GM21529 (cell line): ENCODE measurements at regions not wholly inside any gene's neighbourhood (a gene's known extent, or its start where the extent isn't known, plus 50 kb on each side); places are given as distances from the start of the nearest gene placed in this dataset.

Source experiments
- ATAC-seq: cut with Tn5 transposase; IDR thresholded peaks from one replicate; pipeline ENCODE4 v1.9.1; 2021; ENCODE audit not compliant: unreplicated experiment

DNA sequence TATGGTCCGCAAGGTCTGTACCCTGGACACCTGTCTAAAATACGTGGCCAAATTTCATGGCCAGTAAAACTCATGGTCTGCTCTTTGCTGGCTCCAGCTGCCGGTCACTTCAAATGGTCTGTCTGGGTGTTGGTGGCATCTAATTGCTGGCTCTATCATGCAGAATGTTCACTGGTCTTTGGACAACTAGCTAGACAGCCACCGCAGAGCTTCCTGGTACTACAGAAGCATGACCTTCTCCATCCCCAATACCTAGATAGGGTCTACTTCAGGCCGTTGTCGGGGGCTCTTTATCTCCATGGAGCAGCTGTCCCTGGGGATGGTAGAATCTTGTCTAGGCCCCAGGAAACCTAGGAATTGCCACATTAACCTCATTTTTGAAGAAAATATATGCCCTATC lies 88.4 kb upstream of the RMDN2 start:
- ATAC-seq: no peak

DNA sequence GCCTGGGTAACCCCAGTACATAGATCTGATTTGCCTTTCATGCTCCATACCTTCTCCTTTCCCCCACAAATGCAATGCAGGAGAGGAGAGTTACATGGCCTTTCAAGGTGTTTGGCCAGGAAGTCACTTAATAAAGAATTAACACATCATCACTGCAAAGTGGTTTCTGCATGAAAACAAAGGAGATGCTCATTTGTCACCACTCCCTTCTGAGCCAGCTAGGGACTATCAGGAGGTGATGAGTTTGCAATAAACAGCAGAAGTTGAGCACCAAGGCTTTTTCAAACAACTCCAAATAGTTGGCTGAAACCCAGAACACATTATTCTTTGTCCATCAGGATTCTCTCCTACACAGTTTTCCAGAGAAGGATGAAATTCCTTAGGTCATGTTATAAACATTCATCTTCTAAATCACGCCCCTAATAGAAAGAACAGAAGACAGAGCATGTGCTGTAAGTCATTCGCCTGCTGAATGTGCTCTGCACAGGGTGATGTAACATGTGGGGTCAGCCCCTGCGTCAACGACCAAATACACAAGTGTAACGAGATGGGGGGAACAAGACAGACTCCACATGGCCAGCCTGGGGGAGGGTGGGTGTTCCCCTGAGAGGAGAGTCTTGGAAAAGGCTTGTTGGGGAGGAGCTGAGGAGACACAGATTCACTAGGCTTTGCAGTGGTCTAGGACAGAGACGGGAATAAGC lies 87.3 kb upstream of the RMDN2 start:
- ATAC-seq: no peak

DNA sequence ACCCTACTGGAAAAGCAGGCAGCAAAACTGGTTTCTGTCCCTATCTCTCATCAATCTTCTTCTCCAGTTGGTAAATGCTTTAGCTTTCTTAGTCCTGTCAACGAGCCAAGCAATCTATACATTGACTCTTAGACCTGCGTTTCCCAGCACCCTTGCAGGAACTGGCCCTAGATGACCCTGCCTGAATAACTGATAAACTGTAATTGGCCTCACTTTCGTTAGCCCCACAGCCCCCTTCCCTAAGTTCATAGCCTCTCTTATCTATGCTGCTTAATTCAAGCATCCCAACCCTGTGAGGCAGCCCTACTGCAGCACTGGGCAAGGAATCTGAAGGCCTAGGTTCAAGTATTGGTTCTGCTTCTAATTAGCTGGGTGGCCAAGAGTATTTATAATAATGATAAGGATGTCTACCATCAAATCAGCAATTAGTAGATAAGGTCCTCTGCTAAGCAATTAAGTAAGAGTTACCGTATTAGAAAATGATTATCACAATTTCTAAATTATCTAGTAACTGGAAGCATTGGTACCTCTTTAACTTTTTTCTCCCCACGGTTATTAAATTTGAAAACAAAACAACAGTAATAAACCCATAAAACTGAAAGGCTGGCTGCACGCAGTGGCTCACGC lies 86.4 kb upstream of the RMDN2 start:
- ATAC-seq: no peak

DNA sequence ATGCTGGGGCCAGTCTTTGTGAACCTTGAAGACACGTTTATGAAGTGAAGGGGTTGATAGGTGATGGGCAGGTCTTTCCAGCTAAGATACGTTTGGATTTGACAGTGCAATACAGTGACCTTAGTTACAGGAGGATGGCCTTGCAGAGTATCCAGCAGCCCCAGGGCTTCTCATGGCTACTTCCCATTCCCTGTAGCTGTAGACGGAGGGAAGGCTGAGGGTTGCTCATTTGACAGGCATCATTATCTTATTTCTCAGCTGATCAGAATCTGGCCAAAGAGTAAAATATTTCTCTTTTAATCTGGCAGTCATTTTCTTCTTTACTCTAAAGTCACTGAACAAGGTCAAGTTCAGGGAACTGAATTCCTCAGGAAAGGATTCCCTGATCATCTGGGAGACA lies 85.1 kb upstream of the RMDN2 start:
- no peak for ATAC-seq

DNA sequence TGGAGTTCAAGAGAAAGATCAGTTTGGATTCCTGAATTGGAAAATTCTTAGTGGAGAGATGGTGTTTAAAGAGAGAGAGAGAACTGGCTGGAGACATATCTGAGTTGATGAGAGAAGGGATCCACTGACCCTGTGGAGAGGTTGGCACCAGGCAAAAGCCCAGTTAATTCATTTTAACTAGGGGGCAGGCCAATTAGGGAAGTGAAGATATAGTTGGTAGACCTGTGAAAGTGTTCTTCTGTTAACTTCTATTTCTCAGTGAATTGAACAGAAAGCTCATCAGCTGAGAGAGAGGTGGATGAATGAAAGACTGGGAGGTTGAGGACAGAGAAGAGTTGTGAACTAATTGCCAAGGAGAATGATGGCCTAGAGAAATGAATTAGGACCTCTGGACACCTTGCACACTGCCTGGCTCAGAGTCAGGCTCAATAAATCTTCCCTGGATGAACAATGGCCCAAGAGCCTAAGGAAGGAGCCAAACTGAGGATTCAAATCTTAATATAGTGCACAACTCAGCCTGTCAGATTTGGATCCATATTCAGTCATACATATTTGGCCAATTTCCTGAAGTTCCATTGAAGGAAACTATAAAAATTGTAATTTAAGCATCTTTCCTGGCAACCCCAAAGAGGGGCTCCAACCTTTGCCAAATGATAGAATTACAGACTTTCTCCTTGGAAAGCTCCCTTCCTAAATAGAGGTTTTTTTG lies 82.2 kb upstream of the RMDN2 start:
- ATAC-seq: no peak

DNA sequence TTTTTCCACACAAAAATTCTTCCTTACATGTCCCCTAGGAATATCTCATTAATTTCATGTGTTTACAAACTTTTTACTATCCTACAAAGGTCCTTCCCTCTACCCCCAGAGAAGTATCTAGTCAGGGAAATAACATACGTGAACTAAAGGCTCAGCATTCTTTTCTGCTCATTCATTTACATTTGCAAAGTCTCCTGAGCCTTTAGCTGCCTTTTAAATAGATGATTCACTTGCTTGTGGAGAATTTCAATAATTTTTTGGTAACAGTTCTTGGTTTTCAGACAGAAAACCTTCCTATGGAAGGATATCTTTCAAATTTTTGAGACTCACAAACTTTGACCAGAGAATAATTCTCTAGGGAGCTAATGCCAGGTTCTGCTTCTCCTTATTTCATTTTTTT lies 81.5 kb upstream of the RMDN2 start:
- ATAC-seq: no peak

DNA sequence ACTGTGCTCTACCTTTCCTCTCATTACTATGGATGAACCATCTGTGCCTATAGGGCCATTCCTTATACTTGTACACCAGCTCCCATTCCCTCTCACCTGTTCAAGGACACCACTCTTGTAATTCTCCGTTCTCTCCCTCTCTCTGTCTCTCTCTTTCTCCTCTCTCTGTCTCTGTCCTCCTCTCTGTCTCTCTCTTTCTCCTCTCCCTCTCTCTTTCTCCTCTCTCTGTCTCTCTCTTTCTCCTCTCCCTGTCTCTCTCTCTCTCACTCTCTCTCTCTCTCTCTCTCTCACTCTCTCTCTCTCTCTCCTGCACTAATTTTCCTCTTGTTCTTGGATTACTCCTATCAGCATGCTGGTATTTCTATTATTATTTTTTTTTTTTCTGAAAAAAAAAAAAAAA lies 78.9 kb upstream of the RMDN2 start:
- ATAC-seq: no peak

DNA sequence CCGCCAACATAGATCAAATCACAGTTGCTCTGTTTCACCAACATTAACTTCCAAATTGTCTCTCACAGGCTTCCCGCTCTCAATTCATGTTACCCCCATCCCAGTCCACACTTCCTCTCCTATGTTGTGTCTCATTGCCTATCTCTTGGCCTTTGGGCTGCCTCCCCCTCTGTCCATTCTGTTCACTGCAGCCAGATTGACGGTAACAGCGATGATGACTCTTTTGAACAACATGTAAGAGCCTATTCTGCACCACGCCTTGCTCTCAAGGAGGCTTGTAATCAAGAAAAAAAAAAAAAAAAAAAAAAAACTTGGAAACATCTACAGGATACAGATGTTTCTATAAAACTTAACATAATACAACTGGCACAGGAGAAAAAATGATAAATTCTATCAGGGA lies 77.3 kb upstream of the RMDN2 start:
- ATAC-seq: no peak

DNA sequence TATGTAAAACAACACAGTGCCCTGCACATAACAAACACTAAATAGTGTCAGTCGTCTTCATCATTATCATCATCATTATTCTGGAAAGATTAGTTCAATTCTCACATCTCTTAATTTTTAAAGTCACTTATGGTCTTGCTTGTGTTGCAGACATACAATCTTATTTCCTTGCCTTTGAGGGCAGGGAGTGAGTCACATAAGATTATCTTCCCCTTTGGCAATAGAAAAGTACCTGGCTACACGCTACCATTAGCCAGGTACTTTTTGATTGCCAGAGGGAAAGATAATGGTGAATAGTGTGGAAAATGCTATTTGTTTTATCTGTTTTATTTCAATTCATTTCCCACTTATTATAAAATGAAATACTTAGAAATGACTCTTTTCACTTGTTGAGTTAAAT lies 76.6 kb upstream of the RMDN2 start:
- ATAC-seq: no peak

DNA sequence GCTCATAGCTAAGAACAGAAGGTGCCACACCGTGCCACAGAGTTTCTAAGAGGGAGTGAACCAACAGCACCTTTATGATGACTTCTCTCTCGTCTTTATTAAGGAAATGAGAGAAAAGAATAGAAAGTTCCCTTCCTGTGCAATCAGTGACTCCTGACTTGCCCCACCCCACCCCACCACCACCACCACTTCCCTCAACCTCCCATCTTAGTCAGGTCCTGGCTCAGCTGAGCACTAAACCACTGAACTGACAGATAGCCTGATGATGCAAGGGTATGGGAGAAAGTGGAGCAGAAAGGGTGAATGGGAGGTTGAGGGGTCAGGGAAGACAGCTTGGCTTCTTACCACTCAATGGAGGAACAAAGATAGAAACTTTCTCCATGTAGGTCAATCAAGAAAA lies 75.2 kb upstream of the RMDN2 start:
- no peak for ATAC-seq

DNA sequence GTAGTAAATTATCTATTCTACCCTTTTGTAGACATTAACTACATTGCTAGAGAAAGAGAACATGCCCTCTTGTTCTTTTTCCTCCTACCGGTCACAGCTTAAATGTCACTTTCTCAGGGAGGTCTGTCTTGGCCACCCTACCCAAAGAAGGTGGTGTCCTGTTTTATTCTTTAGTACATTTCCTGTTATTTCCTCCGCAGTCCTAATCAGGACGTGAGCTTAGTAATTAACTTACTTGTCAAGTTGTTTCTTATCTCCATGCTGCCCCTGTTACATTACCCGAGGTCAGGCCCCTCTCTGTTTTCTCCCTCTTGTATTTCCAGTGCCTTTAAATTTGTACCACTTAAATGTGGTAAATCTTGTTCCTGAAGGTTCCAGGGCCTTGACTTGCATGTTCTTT lies 73.7 kb upstream of the RMDN2 start:
- ATAC-seq: peak; percentile 20

DNA sequence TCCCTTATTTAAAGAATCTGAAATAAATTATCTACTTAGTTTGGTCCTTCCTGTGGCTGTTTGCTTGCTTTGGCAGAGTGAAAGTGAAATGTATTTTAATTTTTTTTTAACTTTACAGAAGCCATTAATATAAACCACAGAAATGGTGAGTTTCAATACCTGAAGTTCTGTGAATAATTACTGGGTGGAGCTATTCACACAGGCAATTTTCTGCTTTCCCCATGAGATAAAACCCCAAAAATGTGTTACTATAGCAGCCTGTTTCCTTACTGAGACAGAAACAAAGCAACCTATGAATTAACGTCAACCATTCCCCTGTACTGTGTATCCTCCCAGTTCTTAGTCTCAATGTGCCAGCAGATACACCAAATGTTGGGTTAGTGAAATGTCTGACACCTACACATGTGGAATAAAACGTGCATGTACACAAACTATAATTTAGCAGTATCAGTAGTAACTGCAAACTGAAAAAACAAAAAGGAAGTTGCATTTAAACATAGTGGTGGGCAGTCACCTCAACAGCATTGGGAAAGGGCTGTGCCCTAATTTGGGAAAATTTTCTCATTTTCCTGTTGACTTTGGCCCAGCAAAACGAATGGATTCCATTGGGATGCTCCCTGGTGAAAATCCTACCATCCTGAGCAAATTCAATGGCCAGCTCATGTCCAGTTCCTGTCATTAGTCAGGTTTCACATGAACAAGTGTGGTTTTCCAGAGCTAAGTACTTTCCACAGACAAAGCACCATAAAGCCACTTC lies 73.1 kb upstream of the RMDN2 start:
- peak; percentile 67 for ATAC-seq

DNA sequence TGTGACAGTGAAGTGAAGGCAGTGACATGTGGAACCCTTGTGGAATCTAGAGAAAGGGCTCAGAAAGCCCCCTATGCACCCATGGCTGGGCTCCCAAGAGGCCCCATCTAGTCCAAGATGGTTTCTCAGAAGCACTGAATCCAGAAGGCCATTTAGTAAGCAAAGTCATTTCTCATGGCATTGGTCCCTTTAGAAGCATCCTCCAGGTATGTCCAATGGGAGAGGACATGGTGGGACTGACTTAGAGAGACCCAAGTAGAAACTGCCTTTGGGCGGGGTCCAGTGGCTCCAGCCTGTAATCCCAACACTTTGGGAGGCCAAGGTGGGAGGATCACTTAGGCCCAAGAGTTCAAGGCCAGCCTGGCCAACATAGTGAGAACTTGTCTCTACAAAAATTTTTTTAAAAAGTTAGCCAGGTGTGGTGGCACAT lies 72.5 kb upstream of the RMDN2 start:
- ATAC-seq: no peak

DNA sequence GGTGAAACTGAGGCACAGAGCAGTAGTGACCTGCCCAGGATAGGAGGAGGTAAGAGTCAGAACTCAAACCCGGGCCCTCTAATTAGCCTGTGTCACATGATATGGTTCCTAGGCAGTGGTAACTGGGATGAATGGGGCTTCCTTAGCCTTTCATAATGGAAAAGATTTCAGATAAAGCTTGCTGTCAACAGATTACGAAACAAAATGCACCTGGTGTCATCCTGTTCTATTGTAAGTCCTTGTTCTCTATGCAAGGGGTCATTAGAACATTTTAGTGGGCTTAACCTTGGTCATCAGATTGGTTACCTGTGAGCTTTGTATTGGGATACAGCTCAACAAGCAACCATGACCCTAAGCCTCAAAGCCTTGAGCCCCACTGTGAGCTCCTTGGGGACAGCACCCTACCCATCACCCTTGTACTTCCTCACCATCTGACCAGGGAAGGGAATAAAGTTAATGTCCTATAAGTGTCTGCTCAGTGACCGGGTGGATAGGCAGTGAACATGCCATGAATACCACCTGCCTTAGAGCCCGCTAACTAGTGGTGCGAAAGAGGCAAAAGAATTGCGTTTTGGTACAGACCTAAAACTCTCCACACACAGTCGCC lies 70.3 kb upstream of the RMDN2 start:
- no peak for ATAC-seq

DNA sequence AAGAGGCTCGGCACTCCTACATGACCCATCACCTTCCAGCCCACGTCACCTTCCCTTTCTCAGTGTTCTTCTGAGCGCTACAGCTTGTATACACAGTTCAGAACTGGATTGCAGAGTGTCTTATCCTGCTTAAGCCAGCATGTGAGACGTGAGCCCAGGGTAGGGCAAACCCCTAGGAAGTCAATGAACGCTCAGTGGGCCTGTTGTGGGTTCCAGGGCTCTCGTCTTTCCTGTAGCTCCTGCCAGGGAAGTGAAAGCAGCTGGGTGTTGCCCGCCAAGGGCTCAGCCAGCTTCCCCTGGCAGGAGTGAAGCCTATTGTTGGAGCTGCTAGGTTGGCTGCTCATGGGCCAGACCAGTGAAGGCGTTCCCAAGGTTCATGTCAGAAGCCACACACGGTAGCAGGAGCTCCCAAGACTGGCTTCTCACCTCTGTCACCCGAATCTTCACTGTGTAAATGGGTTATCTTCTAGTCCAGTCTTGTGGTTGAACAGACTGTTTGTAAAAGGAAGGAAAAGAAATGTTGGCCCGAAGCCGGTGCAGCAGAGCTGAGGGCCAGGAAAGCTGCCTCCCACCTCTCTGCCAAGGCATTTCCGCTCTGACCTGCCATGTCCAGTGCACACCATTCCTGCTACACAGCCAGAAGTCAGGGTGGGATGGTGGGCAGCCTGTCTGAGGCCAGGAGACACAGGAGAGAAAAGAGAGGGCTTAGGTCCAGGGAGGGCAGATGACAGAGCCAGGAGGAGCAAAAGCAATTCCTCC lies 69.6 kb upstream of the RMDN2 start:
- ATAC-seq: no peak

DNA sequence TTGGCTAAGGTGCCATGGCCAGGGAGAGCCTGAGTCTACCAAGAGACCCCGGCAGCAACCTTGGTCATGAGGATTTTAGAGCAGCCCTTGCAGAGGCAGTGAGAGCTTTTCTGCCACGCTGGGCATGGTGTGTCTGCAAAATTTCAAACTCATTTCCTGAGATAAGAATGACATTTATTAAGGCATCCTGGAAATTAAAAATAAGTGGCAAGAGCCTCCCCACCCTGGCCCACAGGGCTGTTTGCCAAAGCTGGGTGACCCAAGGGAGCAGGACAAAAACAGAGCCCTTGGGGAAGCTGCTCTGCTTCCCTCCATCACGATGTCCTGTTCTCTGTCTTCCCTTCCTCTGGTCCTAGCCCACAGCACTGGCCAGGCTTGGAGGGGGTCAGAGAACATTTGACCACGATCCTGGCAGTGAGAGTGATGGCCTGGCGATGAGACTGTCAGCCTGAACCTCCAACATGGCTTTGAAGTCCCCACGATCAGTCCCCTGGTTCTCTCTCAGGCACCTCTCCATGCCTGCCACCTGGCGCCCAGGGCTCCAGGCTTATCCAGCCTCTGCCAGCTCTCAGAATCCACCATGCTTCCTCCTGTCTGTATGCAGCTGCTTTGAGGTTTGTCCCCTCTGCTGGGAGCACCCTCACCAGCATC lies 68.9 kb upstream of the RMDN2 start:
- ATAC-seq: no peak

DNA sequence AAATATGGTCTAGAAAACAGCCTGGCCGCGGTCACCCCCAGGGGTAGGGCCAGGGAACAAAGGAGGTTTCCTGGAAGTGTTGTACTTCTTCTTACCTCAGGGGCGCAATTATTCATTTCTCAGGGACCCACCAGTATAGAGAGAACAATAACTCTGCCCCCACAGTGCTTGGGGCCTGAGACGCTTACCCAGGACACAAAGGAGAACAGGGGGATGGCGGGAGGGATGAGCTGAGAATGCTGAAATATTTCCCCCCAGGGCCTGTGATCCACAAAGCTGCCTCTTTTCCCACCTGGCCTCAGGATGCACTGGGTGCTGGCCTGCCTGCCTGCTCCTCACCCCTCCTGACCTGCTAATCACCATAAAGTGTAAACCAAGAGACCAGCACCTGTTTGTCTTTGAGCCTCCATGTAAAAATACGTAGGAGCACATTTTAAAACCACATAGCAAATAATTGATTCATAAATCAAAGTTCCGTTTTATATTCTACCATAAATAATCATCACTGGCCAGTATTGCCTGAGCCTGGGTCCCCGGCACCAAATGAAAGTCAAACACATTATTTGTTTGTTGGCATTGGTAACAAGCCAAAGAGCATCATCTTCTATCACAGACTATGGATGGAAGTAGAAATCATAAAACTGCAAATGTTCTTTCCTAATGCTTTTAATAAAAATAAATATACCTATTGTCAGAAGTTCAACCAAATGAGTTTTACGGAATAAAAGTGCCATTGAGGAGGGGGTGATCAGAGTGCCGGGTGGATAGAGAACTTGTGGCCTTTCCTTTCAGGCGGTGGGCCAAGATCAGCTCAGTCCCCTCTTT lies 67.3 kb upstream of the RMDN2 start:
- no peak for ATAC-seq

DNA sequence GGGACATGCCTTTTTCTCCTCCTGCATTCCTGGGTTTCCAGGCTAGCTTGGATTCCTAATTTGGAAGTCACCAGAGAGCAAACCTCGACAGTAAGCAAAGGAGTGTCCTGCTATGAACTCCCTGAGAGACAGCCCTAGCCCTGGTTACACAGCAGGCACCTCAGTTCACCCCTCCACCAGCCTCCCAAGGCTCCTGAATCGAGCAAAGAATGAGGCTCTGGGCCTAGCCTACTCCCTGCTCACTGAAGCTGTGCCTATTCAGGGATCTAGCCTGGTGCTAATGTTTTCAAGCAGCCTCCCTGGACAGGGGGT lies 66.7 kb upstream of the RMDN2 start:
- no peak for ATAC-seq

DNA sequence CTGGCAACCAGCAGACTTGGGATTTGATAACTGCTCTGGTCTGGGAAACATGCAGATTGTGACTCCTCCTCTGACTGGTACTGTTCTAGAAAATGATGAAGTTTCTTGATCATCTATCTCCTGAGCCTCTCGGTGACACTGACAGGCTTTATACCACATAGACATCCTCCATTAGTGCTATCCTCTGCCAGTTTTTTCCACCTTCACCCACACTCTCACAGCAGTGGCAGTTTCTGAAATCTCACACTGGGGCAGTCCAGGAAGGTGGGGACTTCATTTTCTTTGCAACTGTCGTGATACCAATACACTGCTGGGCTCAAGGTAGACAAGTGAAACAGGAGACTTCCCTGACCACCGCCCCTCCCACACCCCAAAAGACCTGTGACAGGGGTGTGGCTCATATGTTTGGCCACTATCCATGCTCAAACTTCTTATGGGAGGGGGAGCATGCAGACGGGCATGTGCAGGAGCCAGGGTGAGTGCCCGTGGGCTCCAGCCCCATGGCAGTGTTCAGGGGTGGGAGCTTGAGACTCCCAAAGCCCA lies 66.3 kb upstream of the RMDN2 start:
- ATAC-seq: no peak
